DOHH2 (cell line): ENCODE measurements at regions not wholly inside any gene's neighbourhood (a gene's known extent, or its start where the extent isn't known, plus 50 kb on each side); places are given as distances from the start of the nearest gene placed in this dataset.

ENCODE experiments used
- H3F3A ChIP-seq: fragments of 200-600 bp; sonication (generic), shearing (Covaris generic); 2 replicates; pipeline ENCODE4 v1.6.0; 2016; ENCODE audit warnings: antibody characterized with exemption, mild to moderate bottlenecking; ENCODE audit not compliant: control insufficient read depth, insufficient read depth
- H3K27ac ChIP-seq: fragments of 200-600 bp; sonication (generic); 2 replicates; pipeline ENCODE4 v1.5.1; 2014; ENCODE audit warnings: low read depth, mild to moderate bottlenecking, low read length, moderate library complexity
- H3K27me3 ChIP-seq: fragments of 200-600 bp; sonication (generic); 2 replicates; pipeline ENCODE4 v1.6.1; 2014; ENCODE audit warnings: mild to moderate bottlenecking, low read length, mixed read lengths; ENCODE audit not compliant: control insufficient read depth
- H3K36me3 ChIP-seq: fragments of 200-600 bp; sonication (generic); 2 replicates; pipeline ENCODE4 v1.6.1; 2014; ENCODE audit warnings: mild to moderate bottlenecking, low read length, moderate library complexity, mixed read lengths; ENCODE audit not compliant: control insufficient read depth
- H3K4me1 ChIP-seq: fragments of 200-600 bp; sonication (generic); 2 replicates; pipeline ENCODE4 v1.6.1; 2014; ENCODE audit warnings: mild to moderate bottlenecking, low read length, mixed read lengths; ENCODE audit not compliant: control insufficient read depth
- H3K4me2 ChIP-seq: fragments of 200-600 bp; sonication (generic); 2 replicates; pipeline ENCODE4 v1.6.0; 2014; ENCODE audit warnings: mild to moderate bottlenecking, low read length, moderate library complexity
- H3K4me3 ChIP-seq: fragments of 200-600 bp; sonication (generic); 2 replicates; pipeline ENCODE4 v1.5.1; 2014; ENCODE audit warnings: mild to moderate bottlenecking, low read length, mixed read lengths
- H3K79me2 ChIP-seq: fragments of 200-600 bp; sonication (generic); 2 replicates; pipeline ENCODE4 v1.6.1; 2014; ENCODE audit warnings: mild to moderate bottlenecking, low read length, mixed read lengths; ENCODE audit not compliant: control insufficient read depth
- H3K9me2 ChIP-seq: fragments of 200-600 bp; sonication (generic); replicated peaks from 2 replicates; pipeline ENCODE4 v1.6.1; 2014; ENCODE audit warnings: mild to moderate bottlenecking, low read length, mixed read lengths; ENCODE audit not compliant: control insufficient read depth
- H3K9me3 ChIP-seq: fragments of 200-600 bp; sonication (generic); 2 replicates; pipeline ENCODE4 v1.6.1; 2014; ENCODE audit warnings: antibody characterized with exemption, low read length, mixed read lengths; ENCODE audit not compliant: control insufficient read depth, insufficient read depth
- H4K20me1 ChIP-seq: fragments of 200-600 bp; sonication (generic); 2 replicates; pipeline ENCODE4 v1.6.0; 2014; ENCODE audit warnings: low read depth, mild to moderate bottlenecking, antibody characterized with exemption, low read length, moderate library complexity; ENCODE audit not compliant: control insufficient read depth, insufficient read depth
- CTCF ChIP-seq: fragments of 200-600 bp; sonication (generic); IDR thresholded peaks from one replicate; pipeline ENCODE4 v1.5.1; 2014; ENCODE audit warnings: antibody characterized with exemption, mild to moderate bottlenecking, low read depth, low read length; ENCODE audit not compliant: poor library complexity, severe bottlenecking
- EZH2phosphoT487 ChIP-seq: fragments of 200-600 bp; sonication (generic); IDR thresholded peaks from 2 replicates; pipeline ENCODE4 v1.6.1; 2017; ENCODE audit warnings: borderline replicate concordance, mild to moderate bottlenecking, antibody characterized with exemption, low read length, moderate library complexity, mixed read lengths

GRCh38 chr14:24744641-24745040 lies 110.7 kb upstream of the GZMB start:
- Histone ChIP-seq H3F3A (no peaks in the 10 kb centered on the region), H3K4me3 (no peak overlapping the region), H3K4me1 (no peaks in the 10 kb centered on the region), H3K27ac (no peak overlapping the region), H3K79me2 (no peaks in the 10 kb centered on the region), H3K9me3 (no peaks in the 10 kb centered on the region), H3K27me3 (no peaks in the 10 kb centered on the region), H3K36me3 (no peaks in the 10 kb centered on the region), H3K9me2 (no peaks in the 10 kb centered on the region), H4K20me1 (no peaks in the 10 kb centered on the region), H3K4me2 (no peak overlapping the region)
- TF ChIP-seq CTCF (no peak), EZH2phosphoT487 (no peak)

- Histone ChIP-seq H3K9me2 (no peaks in the 10 kb centered on the region), H3K4me3 (no peak overlapping the region), H3K9me3 (no peaks in the 10 kb centered on the region), H3K27me3 (no peaks in the 10 kb centered on the region), H3K4me1 (no peaks in the 10 kb centered on the region), H3K4me2 (no peak overlapping the region), H3K27ac (no peak overlapping the region), H4K20me1 (no peaks in the 10 kb centered on the region), H3K79me2 (no peaks in the 10 kb centered on the region), H3F3A (no peaks in the 10 kb centered on the region), H3K36me3 (no peaks in the 10 kb centered on the region)
- TF ChIP-seq EZH2phosphoT487 = no peak
- no peak for TF ChIP-seq CTCF
Observed at GRCh38 chr14:24741871-24742270, 107.9 kb upstream of the GZMB start.

- Histone ChIP-seq H3K79me2 (no peaks in the 10 kb centered on the region), H3K4me3 (no peak overlapping the region), H3K36me3 (no peaks in the 10 kb centered on the region), H3K9me2 (no peaks in the 10 kb centered on the region), H3K9me3 (no peaks in the 10 kb centered on the region), H4K20me1 (no peaks in the 10 kb centered on the region), H3K4me2 (no peak overlapping the region), H3K27ac (no peak overlapping the region), H3K27me3 (no peaks in the 10 kb centered on the region), H3K4me1 (no peaks in the 10 kb centered on the region), H3F3A (no peaks in the 10 kb centered on the region)
- TF ChIP-seq EZH2phosphoT487 = no peak
- TF ChIP-seq CTCF = no peak
Observed at GRCh38 chr14:24735984-24736630, 102.1 kb upstream of the GZMB start.
